ENCODE measurements at regions not wholly inside any gene's neighbourhood (a gene's known extent, or its start where the extent isn't known, plus 50 kb on each side); places are given as distances from the start of the nearest gene placed in this dataset.

- DNase-seq = no peak
These were observed 649.4 kb upstream of the ZEB2 start for GRCh38 chr2:145169285-145169684.

DNA sequence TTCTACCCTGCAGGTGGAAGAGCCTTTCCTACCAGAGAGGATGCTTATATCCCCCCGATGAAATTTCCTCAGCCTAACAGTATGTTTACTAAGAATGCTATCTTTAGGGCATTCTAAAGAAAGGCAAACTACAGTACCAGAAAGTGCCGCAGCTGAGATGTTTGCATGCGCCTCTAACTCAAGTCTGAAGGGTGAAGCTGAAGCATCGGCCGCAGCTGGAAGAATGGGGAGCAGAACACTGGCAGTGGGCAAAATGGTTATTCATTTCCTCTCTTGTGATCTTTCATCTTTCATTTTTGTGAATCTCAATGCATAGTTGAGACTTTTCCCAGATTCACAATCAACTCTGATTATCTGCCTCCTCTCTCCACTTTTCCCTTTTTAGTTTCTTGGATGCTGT lies 648.2 kb upstream of the ZEB2 start:
- DNase-seq = no peak

DNA sequence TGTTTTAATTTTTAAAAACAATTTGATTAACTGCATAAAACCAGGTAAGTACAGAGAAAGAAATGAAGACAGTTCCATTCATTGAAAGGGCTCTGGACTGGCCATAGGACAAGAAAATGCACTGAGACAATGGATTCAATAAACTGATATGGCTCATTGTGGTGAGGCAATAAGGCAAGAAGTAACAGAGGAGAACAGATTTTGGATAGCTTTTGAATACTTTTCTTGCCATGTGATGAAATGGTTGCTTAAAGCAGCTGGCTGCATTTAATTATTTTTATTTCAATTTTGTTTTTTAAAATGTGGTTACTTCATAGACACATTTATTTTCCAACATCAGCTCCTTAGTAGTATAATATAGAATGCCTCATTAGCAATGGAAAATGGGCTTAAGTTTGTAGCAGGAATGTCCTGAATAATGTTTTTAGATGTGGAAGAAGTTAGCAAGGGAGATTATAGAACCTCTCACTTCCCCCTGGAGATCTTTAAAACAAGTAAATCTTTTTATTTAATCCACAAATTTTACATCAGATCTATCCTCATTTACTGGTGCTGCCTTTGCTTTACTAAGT lies 646.9 kb upstream of the ZEB2 start:
- no peak for DNase-seq

DNA sequence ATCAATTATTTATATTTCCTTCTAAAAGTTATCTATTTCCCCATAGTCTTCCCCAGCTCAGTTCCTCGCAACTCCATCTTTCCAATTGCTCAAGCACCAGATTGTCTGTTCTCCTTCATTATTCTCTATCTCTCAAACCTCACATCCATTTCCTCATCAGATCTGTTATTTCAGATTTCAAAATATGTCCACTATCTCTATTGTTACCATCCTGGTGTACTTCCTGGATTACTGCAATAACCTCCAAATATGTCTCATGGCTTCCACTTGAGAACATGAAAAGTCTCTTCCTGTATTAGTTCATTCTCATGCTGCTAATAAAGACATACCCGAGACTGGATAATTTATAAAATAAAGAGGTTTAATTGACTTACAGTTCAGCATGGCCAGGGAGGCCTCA lies 641.7 kb upstream of the ZEB2 start:
- no peak for DNase-seq

GRCh38 chr2:145160855-145161254 lies 640.9 kb upstream of the ZEB2 start:
- DNase-seq = no peak

DNA sequence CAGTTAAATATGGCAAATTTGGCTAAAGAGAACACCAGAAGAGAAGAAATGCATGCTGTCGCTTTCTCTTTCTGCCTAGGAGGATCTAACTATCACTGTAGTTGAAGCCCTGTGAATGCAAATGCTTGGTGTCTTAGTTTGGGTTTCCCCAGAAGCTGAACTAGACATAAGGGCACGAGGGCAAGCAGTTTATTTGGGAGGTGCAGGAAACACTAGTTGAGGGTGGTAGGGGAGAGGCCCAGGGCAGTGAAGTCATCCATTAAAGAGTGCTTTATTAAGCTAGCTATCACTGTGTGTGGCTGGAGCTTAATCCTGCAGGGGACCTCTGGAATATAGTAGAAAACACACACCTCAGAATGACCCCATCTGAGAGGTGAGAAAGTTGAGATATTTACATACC lies 639.8 kb upstream of the ZEB2 start:
- DNase-seq = no peak

GRCh38 chr2:145157741-145158591 lies 638.0 kb upstream of the ZEB2 start:
- DNase-seq = no peak

DNA sequence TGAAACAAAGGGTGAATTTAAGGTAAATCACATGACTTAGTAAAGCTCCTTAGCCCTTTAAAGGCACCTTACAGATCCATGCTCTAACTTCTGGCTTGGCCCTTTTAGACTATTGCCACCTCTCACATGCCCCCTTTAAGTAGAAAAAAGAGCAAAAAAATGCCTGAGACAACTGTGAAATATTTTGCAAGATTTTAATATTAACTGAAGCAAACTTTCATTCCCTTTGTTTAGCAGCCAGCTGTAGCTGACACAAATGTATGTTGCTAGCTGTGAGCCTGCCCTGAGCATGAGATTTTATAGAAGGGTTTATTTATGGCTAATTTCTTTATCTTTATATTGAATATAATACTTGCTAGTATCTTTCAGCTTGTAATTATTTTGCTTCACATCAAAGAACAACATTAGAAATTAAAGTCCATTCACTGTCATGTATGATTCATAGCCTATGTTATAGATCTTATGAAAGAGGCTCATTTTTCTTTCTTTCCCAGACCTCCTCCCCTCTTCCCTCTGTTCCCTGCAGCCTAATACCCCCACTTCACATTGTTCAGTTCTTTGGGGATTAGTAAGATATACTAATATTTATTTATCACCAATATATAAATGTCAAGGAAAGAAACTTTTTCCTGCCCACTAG lies 637.2 kb upstream of the ZEB2 start:
- DNase-seq = no peak

GRCh38 chr2:145156199-145156598 lies 636.3 kb upstream of the ZEB2 start:
- DNase-seq = no peak

DNA sequence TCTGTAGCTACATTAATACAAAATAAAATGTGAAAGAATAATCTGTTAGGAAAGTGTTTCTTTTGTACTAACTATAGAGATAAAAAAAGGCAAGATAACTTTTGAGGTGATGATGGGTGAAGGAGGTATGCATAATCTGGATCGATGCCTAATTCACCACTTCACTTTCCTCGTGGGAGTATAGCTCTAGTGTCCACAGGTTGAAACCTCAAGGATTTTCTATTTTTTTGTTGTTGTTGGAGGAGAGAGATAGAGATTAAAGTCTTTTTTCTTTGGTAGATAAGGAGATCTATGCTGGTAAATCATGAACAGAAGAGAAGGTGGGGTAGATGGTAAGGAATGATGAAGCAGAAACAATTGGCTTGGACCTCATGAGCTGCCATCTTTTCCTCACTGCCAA lies 635.3 kb upstream of the ZEB2 start:
- no peak for DNase-seq

DNA sequence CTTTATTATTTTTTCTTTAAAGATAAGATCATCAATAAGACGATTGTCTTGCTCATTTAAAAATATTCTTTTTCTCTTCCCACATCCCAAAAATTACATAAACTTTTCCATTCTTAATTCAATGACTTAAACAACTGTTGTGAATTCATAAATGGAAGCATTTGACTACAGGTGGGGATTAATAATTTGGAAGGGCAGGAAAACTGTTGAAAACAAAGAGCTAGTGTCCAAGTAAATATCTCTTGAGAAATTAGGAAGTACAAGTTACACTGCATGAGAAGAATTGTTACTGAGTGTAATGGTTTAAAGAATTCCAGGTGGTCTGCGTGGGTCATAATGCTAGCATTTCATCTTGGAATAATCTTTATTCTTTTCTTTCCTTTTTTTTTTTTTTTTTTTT lies 634.8 kb upstream of the ZEB2 start:
- no peak for DNase-seq

DNA sequence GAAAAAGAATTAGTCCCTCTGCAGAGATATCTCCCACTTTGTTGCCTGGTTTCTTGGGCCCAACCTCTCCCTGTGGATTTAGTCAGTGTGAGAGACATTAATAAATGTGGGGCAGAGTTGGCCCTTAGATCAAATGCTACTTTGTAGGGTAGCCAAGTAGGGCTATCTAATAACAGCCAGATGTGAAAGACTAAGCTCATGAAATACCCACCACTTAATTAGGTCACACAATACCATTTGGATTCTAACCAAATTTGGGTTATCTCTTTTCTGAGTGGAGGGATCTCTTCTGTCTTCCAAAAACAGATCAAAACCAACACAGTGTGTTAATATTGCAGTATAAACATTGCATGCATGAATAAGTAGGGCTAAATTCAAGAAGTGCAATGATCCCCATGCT lies 626.8 kb upstream of the ZEB2 start:
- no peak for DNase-seq

GRCh38 chr2:145144131-145144728 lies 624.3 kb upstream of the ZEB2 start:
- no peak for DNase-seq

- peak; percentile 6 for DNase-seq
These were observed 622.1 kb upstream of the ZEB2 start for GRCh38 chr2:145141981-145142380.

- no peak for DNase-seq
These were observed 620.7 kb upstream of the ZEB2 start for GRCh38 chr2:145140658-145141057.

GRCh38 chr2:145138626-145139025 lies 618.7 kb upstream of the ZEB2 start:
- DNase-seq = no peak

DNA sequence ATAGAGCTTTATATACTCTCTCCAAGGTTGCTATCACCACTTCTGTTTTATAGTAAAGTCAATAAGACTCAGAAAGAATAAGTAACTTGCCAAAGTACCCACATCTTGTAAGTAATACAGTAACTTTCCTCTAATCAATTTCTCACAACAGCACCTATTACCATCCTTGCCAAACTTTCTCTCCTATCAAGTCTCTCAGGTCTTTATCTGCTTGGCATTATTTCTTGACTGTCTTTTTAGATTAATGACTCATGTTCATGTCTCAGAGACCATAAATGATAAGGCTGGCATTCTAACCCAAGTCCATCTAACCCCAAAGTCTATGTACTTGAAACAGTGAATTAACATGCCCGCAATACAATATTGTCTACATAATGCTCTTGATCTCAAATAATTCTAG lies 618.0 kb upstream of the ZEB2 start:
- no peak for DNase-seq

- no peak for DNase-seq
These were observed 617.3 kb upstream of the ZEB2 start for GRCh38 chr2:145137211-145137610.

- no peak for DNase-seq
These were observed 616.8 kb upstream of the ZEB2 start for GRCh38 chr2:145136702-145137101.

GRCh38 chr2:145126146-145126545 lies 606.2 kb upstream of the ZEB2 start:
- DNase-seq = no peak

DNA sequence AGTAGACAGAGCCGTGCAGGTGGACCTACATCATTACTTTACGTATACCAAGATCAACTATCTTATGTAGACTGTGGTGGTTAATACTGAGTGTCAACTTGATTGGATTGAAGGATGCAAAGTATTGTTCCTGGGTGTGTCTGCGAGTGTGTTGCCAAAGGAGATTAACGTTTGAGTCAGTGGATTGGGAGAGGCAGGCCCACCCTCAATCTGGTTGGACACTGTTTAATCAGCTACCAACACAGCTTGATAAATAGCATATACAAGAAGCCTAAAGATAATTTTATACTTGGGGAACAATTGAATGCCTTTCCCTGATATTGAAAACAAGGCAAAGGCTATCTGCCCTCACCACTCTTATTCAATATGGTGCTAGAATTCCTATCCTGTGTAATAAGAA lies 604.2 kb upstream of the ZEB2 start:
- DNase-seq = no peak

DNA sequence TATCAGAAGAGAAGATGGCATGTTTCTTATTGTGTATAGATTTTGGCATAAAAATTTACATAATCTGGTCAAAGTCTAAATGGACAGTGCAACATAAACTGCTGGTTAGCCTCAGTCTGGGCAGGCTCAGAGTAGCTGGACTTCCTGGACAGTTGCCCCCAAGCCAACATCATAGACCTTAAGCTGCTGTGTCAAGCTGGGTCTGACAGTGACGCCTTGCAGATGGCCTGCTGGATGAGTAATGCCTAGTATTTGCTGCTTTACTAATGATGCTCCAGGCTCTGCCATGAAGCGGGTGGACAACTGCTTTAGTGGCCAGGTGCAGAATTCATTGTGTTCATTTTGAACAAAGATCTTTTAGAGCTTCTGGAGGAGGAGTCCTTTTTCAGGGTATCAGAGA lies 603.7 kb upstream of the ZEB2 start:
- no peak for DNase-seq

DNA sequence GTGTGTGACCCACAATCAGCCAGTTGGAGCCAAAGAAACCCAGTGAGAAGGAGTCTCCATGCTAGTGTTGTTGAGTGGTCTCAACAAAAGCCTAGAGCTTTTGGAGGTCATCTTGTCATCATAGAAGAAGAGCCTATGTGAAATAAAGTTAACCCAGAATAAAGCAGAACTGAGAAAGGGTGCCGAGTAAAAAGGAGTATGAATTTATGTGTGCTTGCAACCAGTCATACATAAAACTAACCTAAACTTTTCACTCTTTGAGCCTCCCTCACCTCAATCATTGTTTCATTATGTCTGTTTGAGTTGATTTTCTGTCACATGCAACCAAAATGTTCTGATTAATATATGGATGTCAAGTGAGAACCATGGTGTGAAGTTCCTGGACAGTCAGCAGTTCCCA lies 599.3 kb upstream of the ZEB2 start:
- no peak for DNase-seq

All from GF-D8 (cell line).